Left lung (tissue), 4 donors: ENCODE measurements at regions not wholly inside any gene's neighbourhood (a gene's known extent, or its start where the extent isn't known, plus 50 kb on each side); places are given as distances from the start of the nearest gene placed in this dataset.

Source experiments
- ATAC-seq: fragments of 200-7000 bp; cut with Tn5 transposase; one replicate; pipeline ENCODE4 v1.9.1; 2020; ENCODE audit warnings: moderate library complexity
- DNase-seq, 4 donors: peaks; one replicate each; pipeline ENCODE4 v3.0.0-alpha.2; 2013 to 2020
- H3K27ac ChIP-seq, 2 donors: fragments of 200-600 bp; sonication (generic) in 1 of 2; one replicate each; pipeline versions ENCODE4 v1.5.0 to v1.8.0; 2020 to 2021
- H3K27me3 ChIP-seq, 2 donors: fragments of 200-600 bp; sonication (generic) in 1 of 2; one replicate each; pipeline versions ENCODE4 v1.5.0 to v1.8.0; 2020 to 2021
- H3K36me3 ChIP-seq, 2 donors: fragments of 200-600 bp; sonication (generic) in 1 of 2; one replicate each; pipeline versions ENCODE4 v1.5.0 to v1.8.0; 2020 to 2021
- H3K4me1 ChIP-seq, 2 donors: fragments of 200-600 bp; one replicate each; pipeline ENCODE4 v1.8.0; 2021
- H3K4me3 ChIP-seq, 2 donors: fragments of 200-600 bp; sonication (generic) in 1 of 2; one replicate each; pipeline versions ENCODE4 v1.5.0 to v1.8.0; 2020 to 2021; ENCODE audit warnings: mild to moderate bottlenecking in 1 of 2
- H3K9me3 ChIP-seq, 2 donors: fragments of 200-600 bp; sonication (generic) in 1 of 2; one replicate each; pipeline versions ENCODE4 v1.5.0 to v1.8.0; 2020 to 2021
- intact Hi-C, 2 donors: fragments of 100-400 bp; cut with DNase I; formaldehyde crosslinking; loops; one replicate each; pipeline versions ENCODE4 v1.11.2 to v1.14.2; 2022
- TF ChIP-seq, protein P1 (sequence below), 2 donors: fragments of 200-600 bp; sonication (generic) in 1 of 2; IDR thresholded peaks; one replicate each; pipeline versions ENCODE4 v1.5.0 to v1.8.0; 2021; ENCODE audit warnings: antibody characterized with exemption in 2 of 2
- donor health status: DM: no; HTN: yes; CAD: no.
- donor health status: DM: no; HTN: no; CAD: no.

DNA sequence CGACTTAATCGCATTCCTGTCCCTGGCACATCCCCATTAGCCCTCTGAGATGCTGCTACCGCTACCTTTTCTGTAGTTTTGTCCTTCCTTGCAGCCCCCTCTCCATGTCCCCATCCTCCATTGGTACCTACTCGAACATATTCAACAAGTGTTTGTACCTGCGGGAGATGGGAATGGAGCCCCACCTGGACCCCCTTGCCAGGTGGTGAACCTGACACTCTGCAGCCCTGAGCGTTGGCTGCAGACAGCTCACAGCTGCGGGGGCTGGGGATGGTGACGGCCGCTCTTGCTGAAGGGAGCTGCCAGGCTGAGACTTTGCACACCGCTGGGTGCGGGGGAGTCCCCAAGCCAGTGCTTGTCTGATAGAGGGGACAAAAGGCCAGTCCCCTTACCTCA is 96.3 kb upstream of the DAP start:
- TF ChIP-seq, protein P1, sequence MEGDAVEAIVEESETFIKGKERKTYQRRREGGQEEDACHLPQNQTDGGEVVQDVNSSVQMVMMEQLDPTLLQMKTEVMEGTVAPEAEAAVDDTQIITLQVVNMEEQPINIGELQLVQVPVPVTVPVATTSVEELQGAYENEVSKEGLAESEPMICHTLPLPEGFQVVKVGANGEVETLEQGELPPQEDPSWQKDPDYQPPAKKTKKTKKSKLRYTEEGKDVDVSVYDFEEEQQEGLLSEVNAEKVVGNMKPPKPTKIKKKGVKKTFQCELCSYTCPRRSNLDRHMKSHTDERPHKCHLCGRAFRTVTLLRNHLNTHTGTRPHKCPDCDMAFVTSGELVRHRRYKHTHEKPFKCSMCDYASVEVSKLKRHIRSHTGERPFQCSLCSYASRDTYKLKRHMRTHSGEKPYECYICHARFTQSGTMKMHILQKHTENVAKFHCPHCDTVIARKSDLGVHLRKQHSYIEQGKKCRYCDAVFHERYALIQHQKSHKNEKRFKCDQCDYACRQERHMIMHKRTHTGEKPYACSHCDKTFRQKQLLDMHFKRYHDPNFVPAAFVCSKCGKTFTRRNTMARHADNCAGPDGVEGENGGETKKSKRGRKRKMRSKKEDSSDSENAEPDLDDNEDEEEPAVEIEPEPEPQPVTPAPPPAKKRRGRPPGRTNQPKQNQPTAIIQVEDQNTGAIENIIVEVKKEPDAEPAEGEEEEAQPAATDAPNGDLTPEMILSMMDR (IDR thresholded peaks at IDR 0.05), result no peak
- H3K36me3 ChIP-seq, result no peaks in the 10 kb centered on the region
- DNase-seq (no peak), ATAC-seq (no peak)
- intact Hi-C loops, result no loop called here
- H3K9me3 ChIP-seq, result no peaks in the 10 kb centered on the region
- peaks cover 5 to 12% of the 10 kb centered on the region in 2 donors for H3K4me1 ChIP-seq
- no peak overlapping the region for H3K27ac ChIP-seq
- peaks cover 0 to 14% of the 10 kb centered on the region in 2 donors for H3K27me3 ChIP-seq
- H3K4me3 ChIP-seq, result no peak overlapping the region

DNA sequence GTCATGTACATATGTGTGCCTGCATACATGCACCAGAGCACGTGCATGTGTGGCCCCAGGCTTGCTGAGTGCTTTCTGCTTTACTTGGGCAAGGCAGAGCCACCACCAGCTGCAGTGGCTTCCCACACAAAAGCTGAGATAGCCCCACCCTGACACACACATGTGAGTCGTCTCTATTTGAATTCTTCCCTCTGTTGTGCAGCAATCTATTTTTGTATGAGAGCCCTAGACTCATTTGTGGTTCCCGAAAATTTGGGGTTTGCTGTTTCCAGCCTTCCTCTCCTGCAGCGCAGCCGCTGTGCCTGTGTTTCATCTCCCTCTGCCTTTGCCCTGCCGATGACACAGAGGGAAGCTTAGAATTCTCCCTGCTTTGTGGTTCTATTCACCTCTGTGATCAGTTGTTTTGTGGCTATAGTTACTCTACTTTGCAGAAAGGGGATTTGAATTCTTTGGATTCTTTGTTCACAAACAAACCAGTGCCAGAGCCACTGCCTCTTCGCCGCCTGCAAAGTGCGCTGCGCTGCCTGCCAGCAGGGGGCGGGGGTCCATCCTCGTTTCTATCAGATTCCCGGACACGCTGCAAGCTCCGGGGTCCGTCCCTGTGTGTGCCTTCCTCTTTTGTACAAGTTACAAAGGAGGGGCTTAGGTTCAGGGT is 95.8 kb upstream of the DAP start:
- Histone ChIP-seq H3K27me3 (peaks cover 0 to 14% of the 10 kb centered on the region in 2 donors), H3K27ac (no peak overlapping the region), H3K9me3 (no peaks in the 10 kb centered on the region), H3K4me1 (peaks cover 5 to 12% of the 10 kb centered on the region in 2 donors), H3K4me3 (no peak overlapping the region), H3K36me3 (no peaks in the 10 kb centered on the region)
- ATAC-seq (peak; percentile 69), DNase-seq (peak in 3 of 4 donors; percentile 44 to 83 (median 55))
- TF ChIP-seq, protein P1 (IDR thresholded peaks at IDR 0.05), result peak; percentile 60 to 75
- intact Hi-C loops, result no loop called here

DNA sequence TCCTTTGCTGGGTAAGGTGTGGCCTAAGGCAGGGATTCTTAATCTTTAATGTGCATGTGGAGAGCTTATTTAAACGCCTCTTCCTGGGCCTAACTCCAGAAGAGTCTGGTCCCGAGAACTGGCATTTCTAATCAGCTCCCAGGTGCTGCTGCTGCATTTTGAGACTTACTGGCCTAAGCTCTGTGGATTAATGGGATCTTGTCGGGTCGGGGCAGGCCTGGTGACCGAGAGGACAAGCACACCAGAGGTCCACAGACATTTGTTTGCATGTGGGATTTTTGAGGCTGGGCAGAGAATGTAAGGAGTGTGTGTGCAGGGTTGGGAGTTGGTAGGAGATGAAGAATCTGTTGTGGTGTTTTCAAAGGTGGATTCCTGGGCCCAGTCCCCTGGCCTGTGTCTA is 95.0 kb upstream of the DAP start:
- H3K4me3 ChIP-seq, result no peak overlapping the region
- H3K9me3 ChIP-seq, result no peaks in the 10 kb centered on the region
- no peak for DNase-seq
- no peaks in the 10 kb centered on the region for H3K36me3 ChIP-seq
- H3K4me1 ChIP-seq, result peaks cover 5 to 12% of the 10 kb centered on the region in 2 donors
- H3K27ac ChIP-seq, result no peak overlapping the region
- intact Hi-C loops, result no loop called here
- TF ChIP-seq, protein P1 (IDR thresholded peaks at IDR 0.05), result no peak
- H3K27me3 ChIP-seq, result peaks cover 0 to 14% of the 10 kb centered on the region in 2 donors
- ATAC-seq, result no peak

DNA sequence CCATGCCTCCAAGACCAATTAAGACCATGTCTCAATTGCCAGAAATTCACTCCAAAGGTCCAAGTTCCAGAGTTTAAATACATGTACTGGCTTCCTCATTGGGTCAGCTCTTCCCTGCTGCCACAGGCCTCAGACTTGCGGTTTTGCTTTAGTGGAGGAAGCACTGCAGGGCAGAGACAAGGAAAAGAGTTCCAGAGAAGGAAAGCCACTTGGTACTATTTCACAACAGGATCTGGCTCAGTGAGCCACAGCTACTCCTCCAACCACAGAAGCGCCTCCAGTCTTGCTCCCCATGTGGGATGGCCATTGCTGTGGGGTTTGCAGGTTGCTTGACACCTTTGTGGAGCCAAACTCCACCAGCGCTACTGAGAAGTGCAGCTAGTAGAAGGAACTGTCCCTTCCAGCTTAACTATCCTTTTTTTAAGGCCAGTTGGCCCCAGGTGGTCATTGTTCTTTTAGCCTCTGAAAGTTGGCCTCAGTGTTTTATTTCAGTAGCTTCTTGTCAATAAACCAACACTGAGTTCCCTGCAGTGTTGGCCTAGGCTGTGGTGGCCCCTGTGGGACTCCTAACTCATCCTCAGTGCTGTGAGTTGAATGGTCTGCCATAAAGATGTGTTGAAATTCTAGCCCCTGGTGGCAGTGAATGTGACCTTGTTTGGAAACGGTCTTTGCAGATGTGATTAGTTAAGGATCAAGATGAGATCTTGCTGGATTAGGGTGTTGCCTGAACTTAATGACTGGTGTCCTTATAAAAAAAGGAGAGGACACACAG is 93.7 kb upstream of the DAP start:
- no peak overlapping the region for H3K4me3 ChIP-seq
- peak in 1 of 4 donors; percentile 50 for DNase-seq
- no peaks in the 10 kb centered on the region for H3K36me3 ChIP-seq
- intact Hi-C loops, result no loop called here
- H3K9me3 ChIP-seq, result no peaks in the 10 kb centered on the region
- peaks cover 5 to 12% of the 10 kb centered on the region in 2 donors for H3K4me1 ChIP-seq
- H3K27me3 ChIP-seq, result peaks cover 0 to 14% of the 10 kb centered on the region in 2 donors
- no peak overlapping the region for H3K27ac ChIP-seq
- ATAC-seq, result peak; percentile 67
- TF ChIP-seq, protein P1 (IDR thresholded peaks at IDR 0.05), result no peak

DNA sequence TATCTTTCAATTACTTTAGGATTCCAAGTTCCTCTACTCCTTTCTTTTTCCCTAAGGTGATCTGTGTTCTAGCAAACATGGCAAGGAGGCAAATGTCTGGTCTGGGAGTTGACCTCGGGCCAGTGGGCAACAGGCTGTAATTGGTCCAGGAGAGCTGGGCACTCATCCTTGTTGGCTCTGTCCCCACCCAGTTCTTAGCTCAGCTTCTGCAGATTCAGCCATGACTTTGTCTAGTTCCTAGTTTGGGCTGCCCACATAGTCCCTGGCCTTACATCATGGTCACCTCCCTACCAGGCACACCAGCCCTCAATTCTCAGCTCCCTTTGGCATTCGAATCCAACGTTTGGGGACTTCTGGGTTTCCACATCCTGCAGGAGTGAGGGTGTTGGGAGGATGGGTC is 92.1 kb upstream of the DAP start:
- DNase-seq (no peak), ATAC-seq (no peak)
- Histone ChIP-seq H3K4me1 (peaks cover 5 to 12% of the 10 kb centered on the region in 2 donors), H3K27me3 (peaks cover 0 to 13% of the 10 kb centered on the region in 2 donors), H3K9me3 (no peaks in the 10 kb centered on the region), H3K36me3 (no peaks in the 10 kb centered on the region), H3K4me3 (no peak overlapping the region), H3K27ac (no peak overlapping the region)
- TF ChIP-seq, protein P1 (IDR thresholded peaks at IDR 0.05), result no peak
- intact Hi-C loops, result no loop called here
